Ectodermal cell (in vitro differentiated cells): ENCODE measurements at regions not wholly inside any gene's neighbourhood (a gene's known extent, or its start where the extent isn't known, plus 50 kb on each side); places are given as distances from the start of the nearest gene placed in this dataset.

Source experiments
- H3K27ac ChIP-seq: 2 replicates; pipeline ENCODE4 v1.7.0; 2013; ENCODE audit warnings: mild to moderate bottlenecking, low read depth, low read length; ENCODE audit not compliant: insufficient read depth, poor library complexity, severe bottlenecking
- H3K27me3 ChIP-seq: 2 replicates; pipeline ENCODE4 v1.7.0; 2013; ENCODE audit warnings: mild to moderate bottlenecking, low read length; ENCODE audit not compliant: insufficient read depth, control insufficient read depth, poor library complexity, severe bottlenecking
- H3K36me3 ChIP-seq: one replicate; pipeline ENCODE4 v1.7.0; 2013; ENCODE audit warnings: low read length; ENCODE audit not compliant: control insufficient read depth, insufficient read depth
- H3K4me1 ChIP-seq: one replicate; pipeline ENCODE4 v1.7.0; 2013; ENCODE audit warnings: low read length; ENCODE audit not compliant: control insufficient read depth, insufficient read depth
- H3K4me3 ChIP-seq: 2 replicates; pipeline ENCODE4 v1.7.0; 2013; ENCODE audit warnings: low read depth, low read length, control low read depth; ENCODE audit not compliant: insufficient read depth
- H3K9me3 ChIP-seq: 2 replicates; pipeline ENCODE4 v1.7.0; 2013; ENCODE audit warnings: mild to moderate bottlenecking, low read length, moderate library complexity; ENCODE audit not compliant: control insufficient read depth
- WGBS, 2 experiments: methylation state at CpG; one replicate each; pipeline ENCODE4 v1.1.7; 2013; ENCODE audit warnings: missing lambda C conversion rate in 2 of 2; 5-methylcytosine and 5-hydroxymethylcytosine counted together

- H3K27ac ChIP-seq: no peak overlapping the region
- H3K27me3 ChIP-seq: no peaks in the 10 kb centered on the region
- no peaks in the 10 kb centered on the region for H3K9me3 ChIP-seq
- WGBS, 2 experiments: 100% methylated on average over 1 of the region's 1 CpG
- no peak overlapping the region for H3K4me3 ChIP-seq
- H3K36me3 ChIP-seq: no peaks in the 10 kb centered on the region
- no peaks in the 10 kb centered on the region for H3K4me1 ChIP-seq
Observed at GRCh38 chrX:39302838-39303237, 501.6 kb downstream of the MID1IP1 start.

GRCh38 chrX:39304746-39305145 lies 503.5 kb downstream of the MID1IP1 start:
- no peaks in the 10 kb centered on the region for H3K27me3 ChIP-seq
- no peaks in the 10 kb centered on the region for H3K9me3 ChIP-seq
- H3K36me3 ChIP-seq: no peaks in the 10 kb centered on the region
- H3K4me3 ChIP-seq: no peak overlapping the region
- WGBS, 2 experiments: 80 to 100% methylated on average over 1 of the region's 1 CpG
- H3K4me1 ChIP-seq: no peaks in the 10 kb centered on the region
- H3K27ac ChIP-seq: no peak overlapping the region

- Histone ChIP-seq H3K4me1 (no peaks in the 10 kb centered on the region), H3K27ac (no peak overlapping the region), H3K36me3 (no peaks in the 10 kb centered on the region), H3K4me3 (no peak overlapping the region), H3K27me3 (no peaks in the 10 kb centered on the region), H3K9me3 (no peaks in the 10 kb centered on the region)
- 94 to 98% methylated on average over 2 of the region's 2 CpGs for WGBS, 2 experiments
Observed at GRCh38 chrX:39307488-39307887, 506.2 kb downstream of the MID1IP1 start.

GRCh38 chrX:39308126-39308525 lies 506.9 kb downstream of the MID1IP1 start:
- Histone ChIP-seq H3K36me3 (no peaks in the 10 kb centered on the region), H3K9me3 (no peaks in the 10 kb centered on the region), H3K27ac (no peak overlapping the region), H3K27me3 (no peaks in the 10 kb centered on the region), H3K4me1 (no peaks in the 10 kb centered on the region), H3K4me3 (no peak overlapping the region)
- 90 to 100% methylated on average over 1 of the region's 1 CpG for WGBS, 2 experiments

- Histone ChIP-seq H3K4me3 (no peak overlapping the region), H3K27me3 (no peaks in the 10 kb centered on the region), H3K27ac (no peak overlapping the region), H3K9me3 (no peaks in the 10 kb centered on the region), H3K4me1 (no peaks in the 10 kb centered on the region), H3K36me3 (no peaks in the 10 kb centered on the region)
- 86 to 90% methylated on average over 4 to 5 of the region's 6 CpGs for WGBS, 2 experiments
Observed at GRCh38 chrX:39309018-39309635, 507.9 kb downstream of the MID1IP1 start.

GRCh38 chrX:39309721-39310152 lies 508.5 kb downstream of the MID1IP1 start:
- Histone ChIP-seq H3K27me3 (no peaks in the 10 kb centered on the region), H3K36me3 (no peaks in the 10 kb centered on the region), H3K4me1 (no peaks in the 10 kb centered on the region), H3K9me3 (no peaks in the 10 kb centered on the region), H3K27ac (no peak overlapping the region), H3K4me3 (no peak overlapping the region)
- 88 to 94% methylated on average over 6 to 7 of the region's 7 CpGs for WGBS, 2 experiments

- Histone ChIP-seq H3K36me3 (no peaks in the 10 kb centered on the region), H3K4me3 (no peak overlapping the region), H3K9me3 (no peaks in the 10 kb centered on the region), H3K27me3 (no peaks in the 10 kb centered on the region), H3K27ac (no peak overlapping the region), H3K4me1 (no peaks in the 10 kb centered on the region)
- 87 to 95% methylated on average over 4 of the region's 4 CpGs for WGBS, 2 experiments
Observed at GRCh38 chrX:39310891-39311290, 509.6 kb downstream of the MID1IP1 start.

GRCh38 chrX:39311646-39312045 lies 510.4 kb downstream of the MID1IP1 start:
- Histone ChIP-seq H3K4me1 (no peaks in the 10 kb centered on the region), H3K4me3 (no peak overlapping the region), H3K27me3 (no peaks in the 10 kb centered on the region), H3K36me3 (no peaks in the 10 kb centered on the region), H3K9me3 (no peaks in the 10 kb centered on the region), H3K27ac (no peak overlapping the region)
- WGBS, 2 experiments: 83 to 88% methylated on average over 2 of the region's 2 CpGs

GRCh38 chrX:39313146-39313545 lies 511.9 kb downstream of the MID1IP1 start:
- no peaks in the 10 kb centered on the region for H3K4me1 ChIP-seq
- no peak overlapping the region for H3K4me3 ChIP-seq
- H3K27me3 ChIP-seq: no peaks in the 10 kb centered on the region
- WGBS, 2 experiments: 88 to 100% methylated on average over 1 of the region's 1 CpG
- H3K9me3 ChIP-seq: no peaks in the 10 kb centered on the region
- H3K27ac ChIP-seq: no peak overlapping the region
- H3K36me3 ChIP-seq: no peaks in the 10 kb centered on the region

GRCh38 chrX:39318506-39319343 lies 517.5 kb downstream of the MID1IP1 start:
- H3K36me3 ChIP-seq: no peaks in the 10 kb centered on the region
- H3K9me3 ChIP-seq: no peaks in the 10 kb centered on the region
- no peaks in the 10 kb centered on the region for H3K4me1 ChIP-seq
- H3K27ac ChIP-seq: no peak overlapping the region
- WGBS, 2 experiments: 87 to 92% methylated on average over 6 of the region's 6 CpGs
- no peaks in the 10 kb centered on the region for H3K27me3 ChIP-seq
- H3K4me3 ChIP-seq: no peak overlapping the region
